Pons (tissue), 1 donor: ENCODE measurements at regions not wholly inside any gene's neighbourhood (a gene's known extent, or its start where the extent isn't known, plus 50 kb on each side); places are given as distances from the start of the nearest gene placed in this dataset.

ENCODE experiments used
- DNase-seq: peaks from one replicate; pipeline ENCODE4 v3.0.0-alpha.2; 2016; ENCODE audit warnings: low spot score

GRCh38 chr18:25646971-25647370, 295.0 kb upstream of the ZNF521 start:
- no peak for DNase-seq

GRCh38 chr18:25639596-25639995, 287.6 kb upstream of the ZNF521 start:
- DNase-seq: no peak

GRCh38 chr18:25633563-25633962, 281.6 kb upstream of the ZNF521 start:
- no peak for DNase-seq

- no peak for DNase-seq
These were observed 278.7 kb upstream of the ZNF521 start for GRCh38 chr18:25630682-25631081.

- DNase-seq: no peak
These were observed 269.7 kb upstream of the ZNF521 start for GRCh38 chr18:25621682-25622081.

GRCh38 chr18:25621144-25621543, 269.2 kb upstream of the ZNF521 start:
- no peak for DNase-seq

- DNase-seq: no peak
These were observed 262.2 kb upstream of the ZNF521 start for GRCh38 chr18:25614168-25614567.

GRCh38 chr18:25612466-25612865, 260.5 kb upstream of the ZNF521 start:
- DNase-seq: no peak

- no peak for DNase-seq
These were observed 256.1 kb upstream of the ZNF521 start for GRCh38 chr18:25608091-25608490.

GRCh38 chr18:25604894-25605597, 253.1 kb upstream of the ZNF521 start:
- no peak for DNase-seq

- DNase-seq: no peak
These were observed 252.4 kb upstream of the ZNF521 start for GRCh38 chr18:25604196-25604893.

- no peak for DNase-seq
These were observed 247.5 kb upstream of the ZNF521 start for GRCh38 chr18:25599443-25599842.

GRCh38 chr18:25597476-25597875, 245.5 kb upstream of the ZNF521 start:
- DNase-seq: no peak

GRCh38 chr18:25595274-25596060, 243.5 kb upstream of the ZNF521 start:
- DNase-seq: no peak

GRCh38 chr18:25594351-25594750, 242.4 kb upstream of the ZNF521 start:
- no peak for DNase-seq

GRCh38 chr18:25592804-25593360, 240.9 kb upstream of the ZNF521 start:
- no peak for DNase-seq

- no peak for DNase-seq
These were observed 238.5 kb upstream of the ZNF521 start for GRCh38 chr18:25590456-25590855.

GRCh38 chr18:25587545-25587944, 235.6 kb upstream of the ZNF521 start:
- no peak for DNase-seq

- DNase-seq: no peak
These were observed 217.0 kb upstream of the ZNF521 start for GRCh38 chr18:25568986-25569385.

- no peak for DNase-seq
These were observed 212.1 kb upstream of the ZNF521 start for GRCh38 chr18:25563816-25564683.

- no peak for DNase-seq
These were observed 211.4 kb upstream of the ZNF521 start for GRCh38 chr18:25563346-25563745.

GRCh38 chr18:25561918-25562317, 210.0 kb upstream of the ZNF521 start:
- DNase-seq: no peak
